Calu3 (cell line): ENCODE measurements at regions not wholly inside any gene's neighbourhood (a gene's known extent, or its start where the extent isn't known, plus 50 kb on each side); places are given as distances from the start of the nearest gene placed in this dataset.

Experiments
- BruUV-seq: library from RNA; stranded (reverse); fragments of 400-500 nt; replicated peaks from 2 replicates; lab custom pipeline; 2021; lab: Mats Ljungman, UMichigan
- CTCF ChIA-PET: fragments of 300-600 bp; sonication (Branson Sonifier 250); formaldehyde crosslinking; loops from one replicate; lab custom pipeline; 2022; ENCODE audit warnings: antibody characterized with exemption; lab: Charles Lee
- DNase-seq: peaks from one replicate; pipeline ENCODE4 v3.0.0; 2022
- H3K27ac Mint-ChIP-seq: one replicate; pipeline ENCODE4 v1.8.0; 2022; ENCODE audit warnings: mixed read lengths; ENCODE audit not compliant: unreplicated experiment
- H3K27me3 Mint-ChIP-seq: one replicate; pipeline ENCODE4 v1.8.0; 2022; ENCODE audit warnings: mixed read lengths; ENCODE audit not compliant: unreplicated experiment
- H3K36me3 Mint-ChIP-seq: one replicate; pipeline ENCODE4 v1.8.0; 2022; ENCODE audit warnings: mild to moderate bottlenecking, moderate library complexity, mixed read lengths; ENCODE audit not compliant: insufficient read depth, unreplicated experiment
- H3K4me1 Mint-ChIP-seq: one replicate; pipeline ENCODE4 v1.8.0; 2022; ENCODE audit warnings: mild to moderate bottlenecking, low read depth, mixed read lengths; ENCODE audit not compliant: unreplicated experiment
- H3K4me3 Mint-ChIP-seq: one replicate; pipeline ENCODE4 v1.8.0; 2022; ENCODE audit warnings: mild to moderate bottlenecking, low read depth, moderate library complexity, mixed read lengths; ENCODE audit not compliant: unreplicated experiment
- H3K9me3 Mint-ChIP-seq: one replicate; pipeline ENCODE4 v1.8.0; 2022; ENCODE audit warnings: low read depth, mixed read lengths; ENCODE audit not compliant: unreplicated experiment
- CTCF ChIP-seq: fragments of 200-600 bp; IDR thresholded peaks from one replicate; pipeline ENCODE4 v1.8.0; 2022; ENCODE audit warnings: antibody characterized with exemption; ENCODE audit not compliant: unreplicated experiment
- intact Hi-C: fragments of 100-400 bp; cut with micrococcal nuclease; formaldehyde crosslinking; loops from one replicate; pipeline ENCODE4 v1.10.0; 2022; ENCODE audit not compliant: unreplicated experiment

GRCh38 chr10:108861181-108861754 is 1062.0 kb downstream of the XPNPEP1 start:
- no peaks in the 10 kb centered on the region for H3K4me1 Mint-ChIP-seq
- H3K9me3 Mint-ChIP-seq: peaks cover 5% of the 10 kb centered on the region
- CTCF ChIA-PET: no interaction called here
- H3K4me3 Mint-ChIP-seq: no peak overlapping the region
- intact Hi-C loops: no loop called here
- H3K27ac Mint-ChIP-seq: no peak overlapping the region
- no TSS peak for BruUV-seq
- no peak for TF ChIP-seq CTCF
- H3K36me3 Mint-ChIP-seq: no peaks in the 10 kb centered on the region
- no peak for DNase-seq
- H3K27me3 Mint-ChIP-seq: no peaks in the 10 kb centered on the region

GRCh38 chr10:108852211-108852610 is 1071.1 kb downstream of the XPNPEP1 start:
- no peak for TF ChIP-seq CTCF
- peaks cover 4% of the 10 kb centered on the region for H3K9me3 Mint-ChIP-seq
- no peaks in the 10 kb centered on the region for H3K36me3 Mint-ChIP-seq
- intact Hi-C loops: no loop called here
- H3K27me3 Mint-ChIP-seq: no peaks in the 10 kb centered on the region
- H3K27ac Mint-ChIP-seq: no peak overlapping the region
- CTCF ChIA-PET: no interaction called here
- no peaks in the 10 kb centered on the region for H3K4me1 Mint-ChIP-seq
- BruUV-seq: no TSS peak
- DNase-seq: no peak
- H3K4me3 Mint-ChIP-seq: no peak overlapping the region

- H3K9me3 Mint-ChIP-seq: peaks cover 7% of the 10 kb centered on the region
- DNase-seq: no peak
- intact Hi-C loops: no loop called here
- no peak overlapping the region for H3K27ac Mint-ChIP-seq
- no peaks in the 10 kb centered on the region for H3K27me3 Mint-ChIP-seq
- CTCF ChIA-PET: no interaction called here
- no peaks in the 10 kb centered on the region for H3K36me3 Mint-ChIP-seq
- H3K4me3 Mint-ChIP-seq: no peak overlapping the region
- BruUV-seq: no TSS peak
- no peaks in the 10 kb centered on the region for H3K4me1 Mint-ChIP-seq
- no peak for TF ChIP-seq CTCF
Observed at GRCh38 chr10:108850138-108850854, 1073.0 kb downstream of the XPNPEP1 start.

- Mint-ChIP-seq H3K4me3 (no peak overlapping the region), H3K27me3 (no peaks in the 10 kb centered on the region), H3K4me1 (no peaks in the 10 kb centered on the region), H3K9me3 (peaks cover 7% of the 10 kb centered on the region), H3K36me3 (no peaks in the 10 kb centered on the region), H3K27ac (no peak overlapping the region)
- DNase-seq: no peak
- intact Hi-C loops: no loop called here
- TF ChIP-seq CTCF: no peak
- no TSS peak for BruUV-seq
- CTCF ChIA-PET: no interaction called here
Observed at GRCh38 chr10:108849688-108850087, 1073.6 kb downstream of the XPNPEP1 start.
